RWPE1 (cell line): ENCODE measurements at regions not wholly inside any gene's neighbourhood (a gene's known extent, or its start where the extent isn't known, plus 50 kb on each side); places are given as distances from the start of the nearest gene placed in this dataset.

Source experiments
- CTCF ChIA-PET: fragments of 350-600 bp; sonication (Branson Sonifier 250); formaldehyde crosslinking; extraction: SDS; loops from one replicate; lab custom pipeline; 2021; lab: Yijun Ruan, JAX
- POLR2A ChIA-PET: fragments of 400-600 bp; formaldehyde crosslinking; extraction: SDS; loops from one replicate; lab custom pipeline; 2020; ENCODE audit warnings: antibody characterized with exemption; ENCODE audit not compliant: low non-redundant PET; lab: Yijun Ruan, JAX
- DNase-seq: peaks from one replicate; pipeline ENCODE4 v3.0.0; 2012; ENCODE audit warnings: low spot score
- H3K27ac ChIP-seq: fragments of 450-650 bp; 2 replicates; pipeline ENCODE4 v1.5.1; 2017
- CTCF ChIP-seq: fragments of 450-650 bp; conservative IDR thresholded peaks from 2 replicates; pipeline ENCODE4 v1.5.1; 2017; ENCODE audit warnings: low read depth, mild to moderate bottlenecking

GRCh38 chr12:116629480-116629879, 70.3 kb downstream of the MAP1LC3B2 start:
- CTCF ChIA-PET, result no interaction called here
- TF ChIP-seq CTCF, result no peak

GRCh38 chr12:116628989-116629388, 69.8 kb downstream of the MAP1LC3B2 start:
- CTCF ChIA-PET, result no interaction called here
- TF ChIP-seq CTCF, result no peak
- H3K27ac ChIP-seq, result no peak overlapping the region
- no peak for DNase-seq
- POLR2A ChIA-PET, result no interaction called here

More at GRCh38 chr12:116629480-116629879, 70.3 kb downstream of the MAP1LC3B2 start:
- no peak overlapping the region for H3K27ac ChIP-seq
- no peak for DNase-seq
- POLR2A ChIA-PET, result no interaction called here

GRCh38 chr12:116628450-116628793, 69.2 kb downstream of the MAP1LC3B2 start:
- no peak for DNase-seq
- H3K27ac ChIP-seq, result no peak overlapping the region
- POLR2A ChIA-PET, result interaction anchor here (0.6 kb wide), 1 partner anchor 62 kb away, joined by 4 read pairs; no protein-coding TSS in a partner anchor
- TF ChIP-seq CTCF, result no peak
- CTCF ChIA-PET, result no interaction called here
